Mesothelial cell of epicardium (in vitro differentiated cells): ENCODE measurements at regions not wholly inside any gene's neighbourhood (a gene's known extent, or its start where the extent isn't known, plus 50 kb on each side); places are given as distances from the start of the nearest gene placed in this dataset.

Experiments
- DNase-seq, 2 experiments: peaks; one replicate each; pipeline ENCODE4 v3.0.0; 2021; ENCODE audit warnings: low spot score in 2 of 2; ENCODE audit not compliant: unreplicated experiment in 2 of 2
- H3K27ac Mint-ChIP-seq: 2 replicates; pipeline ENCODE4 v1.8.0; 2021; ENCODE audit warnings: mixed read lengths
- H3K27me3 Mint-ChIP-seq: 2 replicates; pipeline ENCODE4 v1.8.0; 2021; ENCODE audit warnings: low read depth, mixed read lengths
- H3K36me3 Mint-ChIP-seq: 2 replicates; pipeline ENCODE4 v1.8.0; 2021; ENCODE audit warnings: mixed read lengths
- H3K4me1 Mint-ChIP-seq: 2 replicates; pipeline ENCODE4 v1.8.0; 2021; ENCODE audit warnings: mixed read lengths
- H3K4me3 Mint-ChIP-seq: 2 replicates; pipeline ENCODE4 v1.8.0; 2021; ENCODE audit warnings: mild to moderate bottlenecking, moderate library complexity, mixed read lengths
- H3K9me3 Mint-ChIP-seq: 2 replicates; pipeline ENCODE4 v1.8.0; 2021; ENCODE audit warnings: mixed read lengths
- TF ChIP-seq, protein P1 (sequence below): fragments of 200-600 bp; sonication (generic); IDR thresholded peaks from one replicate; pipeline ENCODE4 v1.5.0; 2021; ENCODE audit warnings: antibody characterized with exemption; ENCODE audit not compliant: unreplicated experiment

DNA sequence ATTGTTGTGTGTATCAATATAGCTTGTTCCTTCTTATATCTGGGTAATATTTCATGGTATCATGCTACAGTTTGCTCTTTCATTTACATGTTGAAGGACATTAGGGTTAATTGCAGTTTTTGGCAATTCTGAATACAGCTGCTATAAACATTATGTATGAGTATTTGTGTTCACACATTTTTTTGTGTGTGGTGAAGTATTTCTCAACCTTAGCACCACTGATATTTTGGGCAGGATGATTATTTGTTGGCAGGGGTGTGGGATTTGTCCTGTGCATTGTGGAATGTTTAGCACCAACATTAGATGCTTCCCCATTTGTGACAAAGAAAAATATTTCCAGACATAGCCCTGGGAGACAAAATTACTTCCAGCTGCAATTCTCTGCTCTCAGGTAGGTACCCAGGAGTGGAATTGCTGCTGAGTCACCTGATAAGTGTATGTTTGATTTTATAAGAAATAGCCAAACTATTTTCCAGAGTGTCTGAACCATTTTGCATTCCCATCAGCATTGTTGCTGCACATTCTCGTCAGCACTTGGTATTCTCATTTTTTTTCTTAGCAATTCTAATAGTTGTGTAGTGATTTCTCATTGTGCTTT is 128.2 kb downstream of the SNX19 start:
- H3K36me3 Mint-ChIP-seq = peaks cover 3% of the 10 kb centered on the region
- H3K9me3 Mint-ChIP-seq = peaks cover 16% of the 10 kb centered on the region
- H3K27ac Mint-ChIP-seq = no peak overlapping the region
- no peaks in the 10 kb centered on the region for H3K27me3 Mint-ChIP-seq
- H3K4me1 Mint-ChIP-seq = peaks cover 19% of the 10 kb centered on the region
- TF ChIP-seq, protein P1, sequence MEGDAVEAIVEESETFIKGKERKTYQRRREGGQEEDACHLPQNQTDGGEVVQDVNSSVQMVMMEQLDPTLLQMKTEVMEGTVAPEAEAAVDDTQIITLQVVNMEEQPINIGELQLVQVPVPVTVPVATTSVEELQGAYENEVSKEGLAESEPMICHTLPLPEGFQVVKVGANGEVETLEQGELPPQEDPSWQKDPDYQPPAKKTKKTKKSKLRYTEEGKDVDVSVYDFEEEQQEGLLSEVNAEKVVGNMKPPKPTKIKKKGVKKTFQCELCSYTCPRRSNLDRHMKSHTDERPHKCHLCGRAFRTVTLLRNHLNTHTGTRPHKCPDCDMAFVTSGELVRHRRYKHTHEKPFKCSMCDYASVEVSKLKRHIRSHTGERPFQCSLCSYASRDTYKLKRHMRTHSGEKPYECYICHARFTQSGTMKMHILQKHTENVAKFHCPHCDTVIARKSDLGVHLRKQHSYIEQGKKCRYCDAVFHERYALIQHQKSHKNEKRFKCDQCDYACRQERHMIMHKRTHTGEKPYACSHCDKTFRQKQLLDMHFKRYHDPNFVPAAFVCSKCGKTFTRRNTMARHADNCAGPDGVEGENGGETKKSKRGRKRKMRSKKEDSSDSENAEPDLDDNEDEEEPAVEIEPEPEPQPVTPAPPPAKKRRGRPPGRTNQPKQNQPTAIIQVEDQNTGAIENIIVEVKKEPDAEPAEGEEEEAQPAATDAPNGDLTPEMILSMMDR = no peak
- no peak for DNase-seq
- H3K4me3 Mint-ChIP-seq = no peak overlapping the region

DNA sequence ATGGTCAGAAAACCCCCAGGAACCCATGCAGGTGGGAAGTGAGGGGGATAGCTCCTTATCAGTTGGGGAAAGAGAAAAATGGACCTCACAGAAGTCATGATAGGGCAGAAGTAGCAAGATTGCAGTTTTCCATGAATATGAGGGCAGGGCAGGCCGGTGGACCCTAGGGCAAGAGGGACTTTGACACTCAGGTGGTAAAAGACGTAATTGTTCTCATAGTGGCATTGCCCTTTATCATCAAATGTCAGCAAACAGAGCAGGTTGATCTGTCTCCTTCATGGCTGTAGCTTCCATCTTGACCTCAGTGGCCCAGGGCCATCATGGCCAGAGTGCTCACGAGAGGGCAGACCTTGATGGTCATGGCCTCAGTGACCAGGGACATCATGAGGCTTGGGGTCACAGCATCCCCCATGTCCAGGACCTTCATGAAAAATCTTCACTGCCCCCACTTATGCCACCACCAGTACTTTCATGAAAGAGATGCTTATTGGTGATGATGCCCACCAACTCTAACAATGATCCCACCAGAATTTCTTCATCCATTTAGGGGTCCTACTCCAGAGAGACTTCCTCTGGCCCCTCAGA is 127.1 kb downstream of the SNX19 start:
- DNase-seq = no peak
- H3K9me3 Mint-ChIP-seq = peaks cover 16% of the 10 kb centered on the region

DNA sequence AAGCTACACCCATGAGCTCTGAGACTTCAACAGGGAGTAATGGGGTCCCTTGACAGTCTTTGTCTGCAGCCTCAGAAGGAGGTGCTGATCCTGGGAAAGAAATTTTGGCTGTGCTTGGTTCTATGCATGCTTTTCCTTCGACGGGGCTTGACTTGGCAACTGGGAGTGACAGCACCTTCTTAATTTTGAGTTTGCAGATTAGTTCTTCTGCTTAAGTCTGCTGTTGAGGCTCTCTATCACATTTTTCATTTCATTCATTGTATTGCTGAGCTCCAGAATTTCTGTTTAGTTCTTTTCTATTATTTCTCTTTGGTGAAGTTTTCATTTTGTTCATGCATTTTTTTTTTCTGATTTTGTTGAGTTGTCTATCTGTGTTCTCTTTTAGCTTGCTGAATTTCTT is 125.6 kb downstream of the SNX19 start:
- no peak overlapping the region for H3K27ac Mint-ChIP-seq
- H3K36me3 Mint-ChIP-seq = peaks cover 3% of the 10 kb centered on the region
- H3K4me3 Mint-ChIP-seq = no peak overlapping the region
- peaks cover 8% of the 10 kb centered on the region for H3K4me1 Mint-ChIP-seq
- DNase-seq = no peak
- TF ChIP-seq, protein P1 = no peak
- peaks cover 16% of the 10 kb centered on the region for H3K9me3 Mint-ChIP-seq
- no peaks in the 10 kb centered on the region for H3K27me3 Mint-ChIP-seq

More for the DNA sequence above, 127.1 kb downstream of the SNX19 start:
- Mint-ChIP-seq H3K36me3 (peaks cover 3% of the 10 kb centered on the region), H3K27me3 (no peaks in the 10 kb centered on the region), H3K4me1 (peaks cover 14% of the 10 kb centered on the region), H3K4me3 (no peak overlapping the region), H3K27ac (no peak overlapping the region)
- TF ChIP-seq, protein P1 = no peak

DNA sequence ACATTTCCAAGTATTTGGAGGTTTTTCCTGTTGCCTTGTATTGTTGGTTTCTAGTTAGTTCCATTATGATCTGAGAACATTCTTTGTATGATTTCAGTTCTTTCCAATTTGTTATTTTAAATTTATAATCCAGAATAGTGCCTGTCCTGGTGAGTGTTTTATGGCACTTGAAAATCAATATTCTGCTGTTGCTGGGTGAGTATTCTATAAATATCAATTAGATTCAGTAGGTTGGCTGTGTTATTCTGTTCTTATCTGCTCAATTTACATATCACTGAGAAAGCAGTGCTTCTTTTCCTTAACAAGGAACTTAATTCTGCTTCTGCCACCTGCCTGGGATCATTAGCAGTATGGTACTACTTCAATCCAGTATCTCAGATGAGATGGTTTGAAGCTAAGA is 123.5 kb downstream of the SNX19 start:
- Mint-ChIP-seq H3K27me3 (no peaks in the 10 kb centered on the region), H3K27ac (no peak overlapping the region), H3K4me3 (no peak overlapping the region), H3K9me3 (peaks cover 19% of the 10 kb centered on the region), H3K4me1 (no peaks in the 10 kb centered on the region), H3K36me3 (peaks cover 3% of the 10 kb centered on the region)
- TF ChIP-seq, protein P1 = no peak
- no peak for DNase-seq

DNA sequence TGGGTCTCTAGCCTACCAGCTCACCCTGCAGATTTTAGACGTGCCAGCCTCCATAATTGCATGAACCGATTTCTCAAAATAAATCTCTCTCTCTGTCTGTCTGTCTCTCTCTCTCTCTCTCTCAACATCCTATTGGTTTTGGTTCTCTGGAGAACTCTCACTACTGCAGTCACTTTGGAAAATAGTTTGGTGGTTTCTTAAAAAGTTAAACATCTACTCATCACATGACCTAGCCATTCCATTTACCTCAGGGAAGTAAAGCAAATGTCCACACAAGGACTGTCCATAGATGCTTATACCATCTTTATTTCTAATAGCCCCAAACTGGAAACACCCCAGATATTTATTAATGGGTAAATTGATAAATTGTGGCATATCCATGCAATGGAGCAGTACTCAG is 119.5 kb downstream of the SNX19 start:
- no peak overlapping the region for H3K27ac Mint-ChIP-seq
- peaks cover 17% of the 10 kb centered on the region for H3K9me3 Mint-ChIP-seq
- H3K4me1 Mint-ChIP-seq = peaks cover 5% of the 10 kb centered on the region
- no peaks in the 10 kb centered on the region for H3K27me3 Mint-ChIP-seq
- TF ChIP-seq, protein P1 = no peak
- DNase-seq = no peak
- H3K4me3 Mint-ChIP-seq = no peak overlapping the region
- H3K36me3 Mint-ChIP-seq = no peaks in the 10 kb centered on the region
